HepG2 (cell line): ENCODE measurements at regions not wholly inside any gene's neighbourhood (a gene's known extent, or its start where the extent isn't known, plus 50 kb on each side); places are given as distances from the start of the nearest gene placed in this dataset.

ENCODE experiments used
- ATAC-seq: fragments of 200-7000 bp; cut with Tn5 transposase; 3 replicates; pipeline ENCODE4 v1.9.1; 2020; ENCODE audit warnings: mild to moderate bottlenecking, moderate library complexity
- BruUV-seq: library from RNA; stranded (reverse); fragments of 400-500 nt; replicated peaks from 2 replicates; lab custom pipeline; 2021; lab: Mats Ljungman, UMichigan
- CTCF ChIA-PET: fragments of 300-600 bp; formaldehyde crosslinking; extraction: SDS; loops from one replicate; lab custom pipeline; 2021; ENCODE audit warnings: low total read pairs, inconsistent platforms, low intra/inter-chr PET ratio; lab: Yijun Ruan, JAX
- POLR2A ChIA-PET: fragments of 350-600 bp; sonication (Branson Sonifier 250); formaldehyde crosslinking; loops from one replicate; lab custom pipeline; 2020; ENCODE audit warnings: antibody characterized with exemption, inconsistent platforms; lab: Yijun Ruan, JAX
- DNase-seq: peaks from one replicate; pipeline ENCODE4 v3.0.0-alpha.2; 2015; ENCODE audit warnings: low spot score
- FAIRE-seq: peaks from 3 replicates; lab custom pipeline; 2011; peaks lifted over from hg19 to GRCh38; lab: Jason Lieb, UNC
- H2AFZ ChIP-seq: one replicate; pipeline ENCODE4 v1.6.1; 2011; ENCODE audit warnings: low read length, inconsistent platforms
- H3K27ac ChIP-seq: fragments of 300-600 bp; 3 replicates; pipeline ENCODE4 v1.8.0; 2011; ENCODE audit warnings: mixed run types, mild to moderate bottlenecking, mixed read lengths, low read length, inconsistent platforms; ENCODE audit not compliant: insufficient read depth; ENCODE audit errors: extremely low read length
- H3K27me3 ChIP-seq, 2 experiments: fragments of 200-600 bp in 1 of 2; 2 replicates in 1 of 2; 3 replicates in 1 of 2; pipeline versions ENCODE4 v1.6.0 to v1.8.0; 2011; ENCODE audit warnings: low read length in 2 of 2, mild to moderate bottlenecking in 2 of 2, moderate library complexity in 2 of 2, inconsistent platforms in 1 of 2; ENCODE audit not compliant: insufficient read depth in 2 of 2, control insufficient read depth in 1 of 2
- H3K36me3 ChIP-seq, 2 experiments: fragments of 200-600 bp in 1 of 2; replicated peaks in 1 of 2; 2 replicates in 1 of 2; 3 replicates in 1 of 2; pipeline versions ENCODE4 v1.5.1 to v1.8.0; 2011; ENCODE audit warnings: low read length in 2 of 2, inconsistent platforms in 1 of 2; ENCODE audit not compliant: insufficient read depth in 2 of 2, control insufficient read depth in 1 of 2
- H3K4me1 ChIP-seq: 2 replicates; pipeline ENCODE4 v1.5.1; 2012; ENCODE audit warnings: low read length, inconsistent platforms; ENCODE audit not compliant: insufficient read depth
- H3K4me2 ChIP-seq: 2 replicates; pipeline ENCODE4 v1.6.0; 2011; ENCODE audit warnings: low read depth, low read length, inconsistent platforms
- H3K4me3 ChIP-seq, 3 experiments: fragments of 200-600 bp in 1 of 3; sonication (generic), shearing (Covaris generic) in 1 of 3; replicated peaks in 1 of 3; 2 replicates each; pipeline ENCODE4 v1.5.1; 2011 to 2016; ENCODE audit warnings: low read length in 3 of 3, inconsistent platforms in 2 of 3, low read depth in 2 of 3, mild to moderate bottlenecking in 2 of 3, control low read depth in 1 of 3, mixed read lengths in 1 of 3; ENCODE audit not compliant: insufficient read depth in 1 of 3
- H3K79me2 ChIP-seq: one replicate; pipeline ENCODE4 v1.6.1; 2011; ENCODE audit warnings: low read length, inconsistent platforms; ENCODE audit not compliant: insufficient read depth
- H3K9ac ChIP-seq: 2 replicates; pipeline ENCODE4 v1.6.0; 2011; ENCODE audit warnings: mild to moderate bottlenecking, low read depth, low read length, inconsistent platforms; ENCODE audit not compliant: insufficient read depth
- H3K9me3 ChIP-seq: 2 replicates; pipeline ENCODE4 v1.5.1; 2012; ENCODE audit warnings: mild to moderate bottlenecking, low read length
- H4K20me1 ChIP-seq: 2 replicates; pipeline ENCODE4 v1.6.0; 2011; ENCODE audit warnings: inconsistent platforms, mild to moderate bottlenecking, low read length, moderate library complexity; ENCODE audit not compliant: insufficient read depth
- ETV6 ChIP-seq: sonication (generic); formaldehyde crosslinking; conservative IDR thresholded peaks from 2 replicates; pipeline ENCODE4 v1.4.0; 2020; ENCODE audit warnings: missing genetic modification reagents
- MTA3 ChIP-seq: sonication (generic); formaldehyde crosslinking; IDR thresholded peaks from 2 replicates; pipeline ENCODE4 v1.4.0; 2020; ENCODE audit warnings: missing genetic modification reagents
- NR2F2 ChIP-seq: IDR thresholded peaks from 2 replicates; pipeline ENCODE4 v1.6.1; 2012; ENCODE audit warnings: low read depth, inconsistent platforms, borderline replicate concordance
- SP2 ChIP-seq: sonication (generic); formaldehyde crosslinking; IDR thresholded peaks from 2 replicates; pipeline ENCODE4 v1.5.1; 2020; ENCODE audit warnings: mild to moderate bottlenecking, missing genetic modification reagents
- STAG1 ChIP-seq: sonication (generic); formaldehyde crosslinking; IDR thresholded peaks from 2 replicates; pipeline ENCODE4 v1.4.0; 2020; ENCODE audit warnings: missing genetic modification reagents
- TMF1 ChIP-seq: sonication (generic); formaldehyde crosslinking; IDR thresholded peaks from 2 replicates; pipeline ENCODE4 v1.8.1; 2022; ENCODE audit warnings: low read depth, missing genetic modification reagents
- ZNF441 ChIP-seq: sonication (generic); formaldehyde crosslinking; IDR thresholded peaks from 2 replicates; pipeline ENCODE4 v1.7.0; 2021; ENCODE audit warnings: missing genetic modification reagents, borderline replicate concordance
- ZNF501 ChIP-seq: sonication (generic); formaldehyde crosslinking; IDR thresholded peaks from 2 replicates; pipeline ENCODE4 v1.5.1; 2020; ENCODE audit warnings: mild to moderate bottlenecking, moderate library complexity, missing genetic modification reagents
- WGBS: methylation state at CpG from one replicate; pipeline ENCODE4 v1.1.6; 2017; ENCODE audit warnings: low lambda C conversion rate; 5-methylcytosine and 5-hydroxymethylcytosine counted together
- in situ Hi-C: cut with HindIII; loops from 2 replicates; pipeline ENCODE4 v1.10.0; 2017; ENCODE audit warnings: low pct_unique_long_range_greater_than_20kb; ENCODE audit not compliant: extremely low pct_ligation_motif_present
- intact Hi-C: fragments of 100-400 bp; cut with micrococcal nuclease; formaldehyde crosslinking; loops from one replicate; pipeline ENCODE4 v1.10.0; 2022; ENCODE audit not compliant: unreplicated experiment
- TF ChIP-seq, protein P1 (sequence below): sonication (generic); formaldehyde crosslinking; IDR thresholded peaks from 2 replicates; pipeline ENCODE4 v1.4.0; 2020; ENCODE audit warnings: missing genetic modification reagents
- TF ChIP-seq, protein P2 (sequence below): sonication (generic); formaldehyde crosslinking; IDR thresholded peaks from 2 replicates; pipeline ENCODE4 v1.5.1; 2020; ENCODE audit warnings: mild to moderate bottlenecking, missing genetic modification reagents
- TF ChIP-seq, protein P3 (sequence below): IDR thresholded peaks from 2 replicates; pipeline ENCODE4 v1.6.1; 2016; ENCODE audit warnings: missing compliant biosample characterization, missing genetic modification reagents, borderline replicate concordance

DNA sequence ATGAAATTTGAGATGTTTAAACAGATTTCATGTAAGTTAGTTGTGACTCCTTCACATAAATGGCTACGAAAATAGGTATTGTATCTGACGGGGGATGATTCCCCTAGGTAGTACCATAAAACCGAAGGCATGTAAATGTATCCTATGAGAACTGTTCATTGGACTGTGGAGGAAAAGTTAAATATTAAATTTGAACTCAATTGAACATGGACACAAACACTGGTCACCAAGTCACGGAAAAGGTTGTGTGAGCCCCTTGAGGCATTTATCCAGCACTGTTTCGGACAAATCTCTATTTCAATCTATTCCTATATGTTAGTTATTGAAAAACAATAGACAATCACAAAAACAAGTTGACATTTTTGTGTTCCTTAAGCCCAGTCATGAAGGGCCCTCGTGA lies 1014.3 kb upstream of the NOVA1 start:
- Histone ChIP-seq H3K27ac (no peak overlapping the region), H3K9ac (no peak overlapping the region), H2AFZ (no peak overlapping the region), H3K36me3 (no peaks in the 10 kb centered on the region), H3K4me1 (no peaks in the 10 kb centered on the region), H3K79me2 (no peaks in the 10 kb centered on the region), H4K20me1 (no peaks in the 10 kb centered on the region), H3K9me3 (peaks cover 84% of the 10 kb centered on the region), H3K27me3 (no peaks in the 10 kb centered on the region), H3K4me2 (no peak overlapping the region), H3K4me3 (no peak overlapping the region)
- intact Hi-C loops (no loop called here), in situ Hi-C loops (no loop called here)
- TF ChIP-seq MTA3 = no peak
- TF ChIP-seq, protein P1, sequence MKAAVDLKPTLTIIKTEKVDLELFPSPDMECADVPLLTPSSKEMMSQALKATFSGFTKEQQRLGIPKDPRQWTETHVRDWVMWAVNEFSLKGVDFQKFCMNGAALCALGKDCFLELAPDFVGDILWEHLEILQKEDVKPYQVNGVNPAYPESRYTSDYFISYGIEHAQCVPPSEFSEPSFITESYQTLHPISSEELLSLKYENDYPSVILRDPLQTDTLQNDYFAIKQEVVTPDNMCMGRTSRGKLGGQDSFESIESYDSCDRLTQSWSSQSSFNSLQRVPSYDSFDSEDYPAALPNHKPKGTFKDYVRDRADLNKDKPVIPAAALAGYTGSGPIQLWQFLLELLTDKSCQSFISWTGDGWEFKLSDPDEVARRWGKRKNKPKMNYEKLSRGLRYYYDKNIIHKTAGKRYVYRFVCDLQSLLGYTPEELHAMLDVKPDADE (CRISPR knock-in tag) = no peak
- TF ChIP-seq NR2F2 = no peak
- ChIA-PET CTCF (no interaction called here), POLR2A (no interaction called here)
- 14% methylated on average over 6 of the region's 6 CpGs for WGBS
- FAIRE-seq (no peak), DNase-seq (no peak), ATAC-seq (no peak)
- no TSS peak for BruUV-seq

DNA sequence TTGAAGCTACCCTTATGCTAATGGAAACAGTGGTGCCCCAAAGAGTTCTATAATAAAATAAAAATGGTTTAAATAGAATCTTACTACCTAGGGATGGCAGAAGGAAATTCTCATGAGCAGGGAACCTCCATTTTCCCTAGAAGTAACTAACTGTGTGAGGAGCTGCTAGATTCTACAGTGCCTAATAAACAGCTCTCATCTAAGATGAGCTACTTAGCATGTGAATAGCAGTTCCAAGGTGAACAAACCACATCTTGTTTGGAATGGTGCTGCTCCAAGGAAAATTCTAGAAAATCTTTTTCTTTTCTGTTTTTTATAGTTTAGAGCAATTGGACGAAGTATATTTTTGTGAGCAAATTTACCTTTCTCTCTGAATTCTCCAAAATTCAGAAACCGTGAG lies 1015.3 kb upstream of the NOVA1 start:
- CTCF ChIA-PET = no interaction called here
- WGBS = 1% methylated on average over 2 of the region's 2 CpGs
- Histone ChIP-seq H3K36me3 (no peaks in the 10 kb centered on the region), H3K4me1 (no peaks in the 10 kb centered on the region), H3K9ac (no peak overlapping the region), H3K4me3 (no peak overlapping the region), H3K4me2 (no peak overlapping the region), H3K79me2 (no peaks in the 10 kb centered on the region), H2AFZ (no peak overlapping the region), H3K27me3 (no peaks in the 10 kb centered on the region), H4K20me1 (no peaks in the 10 kb centered on the region), H3K27ac (no peak overlapping the region), H3K9me3 (peaks cover 84% of the 10 kb centered on the region)
- no peak for FAIRE-seq
- no peak for ATAC-seq
- in situ Hi-C loops (no loop called here), intact Hi-C loops (no loop called here)
- DNase-seq = no peak
- BruUV-seq = no TSS peak
- POLR2A ChIA-PET = no interaction called here
- TF ChIP-seq ZNF441 (CRISPR knock-in tag) = no peak
- TF ChIP-seq, protein P2, sequence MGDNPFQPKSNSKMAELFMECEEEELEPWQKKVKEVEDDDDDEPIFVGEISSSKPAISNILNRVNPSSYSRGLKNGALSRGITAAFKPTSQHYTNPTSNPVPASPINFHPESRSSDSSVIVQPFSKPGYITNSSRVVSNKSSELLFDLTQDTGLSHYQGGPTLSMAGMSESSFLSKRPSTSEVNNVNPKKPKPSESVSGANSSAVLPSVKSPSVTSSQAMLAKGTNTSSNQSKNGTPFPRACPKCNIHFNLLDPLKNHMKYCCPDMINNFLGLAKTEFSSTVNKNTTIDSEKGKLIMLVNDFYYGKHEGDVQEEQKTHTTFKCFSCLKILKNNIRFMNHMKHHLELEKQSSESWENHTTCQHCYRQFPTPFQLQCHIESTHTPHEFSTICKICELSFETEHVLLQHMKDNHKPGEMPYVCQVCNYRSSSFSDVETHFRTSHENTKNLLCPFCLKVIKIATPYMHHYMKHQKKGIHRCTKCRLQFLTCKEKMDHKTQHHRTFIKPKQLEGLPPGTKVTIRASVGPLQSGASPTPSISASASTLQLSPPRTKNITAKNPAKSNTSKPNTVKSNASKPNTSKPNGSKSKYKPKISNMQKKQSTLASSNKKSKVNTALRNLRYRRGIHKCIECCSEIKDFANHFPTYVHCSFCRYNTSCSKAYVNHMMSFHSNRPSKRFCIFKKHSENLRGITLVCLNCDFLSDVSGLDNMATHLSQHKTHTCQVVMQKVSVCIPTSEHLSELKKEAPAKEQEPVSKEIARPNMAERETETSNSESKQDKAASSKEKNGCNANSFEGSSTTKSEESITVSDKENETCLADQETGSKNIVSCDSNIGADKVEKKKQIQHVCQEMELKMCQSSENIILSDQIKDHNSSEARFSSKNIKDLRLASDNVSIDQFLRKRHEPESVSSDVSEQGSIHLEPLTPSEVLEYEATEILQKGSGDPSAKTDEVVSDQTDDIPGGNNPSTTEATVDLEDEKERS (CRISPR knock-in tag) = no peak
- TF ChIP-seq STAG1 (CRISPR knock-in tag) = no peak
- TF ChIP-seq SP2 = no peak
- no peak for TF ChIP-seq TMF1
- TF ChIP-seq ZNF501 = no peak
- TF ChIP-seq, protein P3, sequence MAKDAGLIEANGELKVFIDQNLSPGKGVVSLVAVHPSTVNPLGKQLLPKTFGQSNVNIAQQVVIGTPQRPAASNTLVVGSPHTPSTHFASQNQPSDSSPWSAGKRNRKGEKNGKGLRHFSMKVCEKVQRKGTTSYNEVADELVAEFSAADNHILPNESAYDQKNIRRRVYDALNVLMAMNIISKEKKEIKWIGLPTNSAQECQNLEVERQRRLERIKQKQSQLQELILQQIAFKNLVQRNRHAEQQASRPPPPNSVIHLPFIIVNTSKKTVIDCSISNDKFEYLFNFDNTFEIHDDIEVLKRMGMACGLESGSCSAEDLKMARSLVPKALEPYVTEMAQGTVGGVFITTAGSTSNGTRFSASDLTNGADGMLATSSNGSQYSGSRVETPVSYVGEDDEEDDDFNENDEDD (CRISPR knock-in tag) = no peak
- TF ChIP-seq ETV6 (CRISPR knock-in tag) = no peak
